ENCODE measurements at regions not wholly inside any gene's neighbourhood (a gene's known extent, or its start where the extent isn't known, plus 50 kb on each side); places are given as distances from the start of the nearest gene placed in this dataset.

DNA sequence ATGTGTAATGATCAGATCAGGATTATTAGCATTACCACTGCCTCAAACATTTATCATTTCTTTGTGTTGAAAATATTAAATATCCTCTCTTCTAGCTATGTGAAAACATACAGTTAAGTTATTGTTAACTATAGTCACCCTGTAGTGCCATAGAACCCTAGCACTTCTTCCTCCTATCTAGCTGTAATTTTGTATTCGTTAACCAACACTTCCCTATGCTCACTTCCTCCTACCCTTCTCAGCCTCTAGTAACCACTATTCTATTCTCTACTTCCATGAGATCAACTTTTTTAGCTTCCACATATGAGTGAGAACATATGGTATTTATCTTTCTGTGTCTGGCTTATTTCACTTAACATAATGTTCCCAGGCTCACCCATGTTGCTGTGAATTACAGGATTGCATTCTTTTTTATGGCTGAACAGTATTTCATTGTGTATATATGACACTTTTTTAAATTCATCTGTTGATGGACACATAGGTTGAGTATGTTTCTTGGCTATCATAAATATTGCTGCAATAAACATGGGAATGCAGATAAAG is 132.7 kb upstream of the RHOBTB1 start:
- Histone ChIP-seq H3K36me3 (ENCODE audit: insufficient read depth in 1 of 2, low read depth in 1 of 2) (no peaks in the 10 kb centered on the region), H3K27ac (no peak overlapping the region), H3K9me3 (no peaks in the 10 kb centered on the region), H3K4me3 (no peak overlapping the region), H3K27me3 (ENCODE audit: insufficient read depth in 3 of 3, low read length in 2 of 3) (no peaks in the 10 kb centered on the region), H3K4me1 (no peaks in the 10 kb centered on the region)
- DNase-seq = no peak
- WGBS, 3 donors = 88 to 89% (median 89%) methylated on average over 1 of the region's 1 CpG
- TF ChIP-seq, protein P1, sequence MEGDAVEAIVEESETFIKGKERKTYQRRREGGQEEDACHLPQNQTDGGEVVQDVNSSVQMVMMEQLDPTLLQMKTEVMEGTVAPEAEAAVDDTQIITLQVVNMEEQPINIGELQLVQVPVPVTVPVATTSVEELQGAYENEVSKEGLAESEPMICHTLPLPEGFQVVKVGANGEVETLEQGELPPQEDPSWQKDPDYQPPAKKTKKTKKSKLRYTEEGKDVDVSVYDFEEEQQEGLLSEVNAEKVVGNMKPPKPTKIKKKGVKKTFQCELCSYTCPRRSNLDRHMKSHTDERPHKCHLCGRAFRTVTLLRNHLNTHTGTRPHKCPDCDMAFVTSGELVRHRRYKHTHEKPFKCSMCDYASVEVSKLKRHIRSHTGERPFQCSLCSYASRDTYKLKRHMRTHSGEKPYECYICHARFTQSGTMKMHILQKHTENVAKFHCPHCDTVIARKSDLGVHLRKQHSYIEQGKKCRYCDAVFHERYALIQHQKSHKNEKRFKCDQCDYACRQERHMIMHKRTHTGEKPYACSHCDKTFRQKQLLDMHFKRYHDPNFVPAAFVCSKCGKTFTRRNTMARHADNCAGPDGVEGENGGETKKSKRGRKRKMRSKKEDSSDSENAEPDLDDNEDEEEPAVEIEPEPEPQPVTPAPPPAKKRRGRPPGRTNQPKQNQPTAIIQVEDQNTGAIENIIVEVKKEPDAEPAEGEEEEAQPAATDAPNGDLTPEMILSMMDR (IDR thresholded peaks at IDR 0.05) = no peak
- intact Hi-C loops (cut with DNase I) = no loop called here
- ATAC-seq = no peak

DNA sequence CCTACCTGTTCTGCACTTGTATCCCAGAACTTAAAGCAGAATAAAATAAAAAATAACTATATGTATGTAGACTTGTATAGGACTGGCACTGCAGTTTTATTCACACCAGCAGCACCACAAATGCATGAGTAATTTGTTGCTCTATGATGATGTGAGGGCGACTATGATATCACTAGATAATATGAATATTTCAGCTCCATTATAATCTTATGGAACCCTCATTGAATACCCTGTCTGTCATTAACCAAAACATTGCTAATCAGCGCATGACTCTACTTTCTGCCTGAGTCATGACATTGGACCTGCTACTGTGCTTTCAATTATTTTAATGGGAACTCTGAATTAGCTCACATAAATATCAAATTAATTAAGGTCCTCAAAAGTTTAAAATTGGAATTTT is 129.4 kb upstream of the RHOBTB1 start:
- Histone ChIP-seq H3K27me3 (ENCODE audit: insufficient read depth in 3 of 3, low read length in 2 of 3) (no peaks in the 10 kb centered on the region), H3K4me3 (no peak overlapping the region), H3K36me3 (ENCODE audit: insufficient read depth in 1 of 2, low read depth in 1 of 2) (no peaks in the 10 kb centered on the region), H3K4me1 (peaks cover 4% of the 10 kb centered on the region), H3K9me3 (no peaks in the 10 kb centered on the region), H3K27ac (no peak overlapping the region)
- intact Hi-C loops (cut with DNase I) = no loop called here
- DNase-seq (no peak), ATAC-seq (no peak)
- TF ChIP-seq, protein P1 (IDR thresholded peaks at IDR 0.05) = no peak
- WGBS, 3 donors = 92 to 94% (median 94%) methylated on average over 2 of the region's 2 CpGs

DNA sequence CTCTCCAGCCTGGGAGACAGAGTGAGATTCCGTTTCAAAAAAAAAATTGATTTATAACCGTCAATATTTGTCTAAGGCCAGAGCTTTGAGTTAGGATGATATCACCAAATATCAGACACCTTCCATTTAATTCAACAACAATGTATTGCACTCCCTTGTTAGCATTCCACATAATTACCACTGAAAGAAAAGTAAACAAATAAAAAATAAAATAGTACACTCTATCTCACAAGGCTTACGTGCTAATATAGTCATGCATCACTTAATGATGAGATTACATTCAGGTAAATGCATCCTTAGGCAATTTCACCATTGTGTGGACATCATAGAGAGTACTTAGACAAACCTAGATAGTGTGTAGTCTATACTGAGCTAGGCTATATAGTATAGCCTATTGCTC is 127.6 kb upstream of the RHOBTB1 start:
- intact Hi-C loops (cut with DNase I) = no loop called here
- Histone ChIP-seq H3K36me3 (ENCODE audit: insufficient read depth in 1 of 2, low read depth in 1 of 2) (no peaks in the 10 kb centered on the region), H3K9me3 (no peaks in the 10 kb centered on the region), H3K27me3 (ENCODE audit: insufficient read depth in 3 of 3, low read length in 2 of 3) (peaks cover 0 to 1% (median 0%) of the 10 kb centered on the region in 3 donors), H3K4me3 (no peak overlapping the region), H3K4me1 (peaks cover 8% of the 10 kb centered on the region), H3K27ac (no peak overlapping the region)
- DNase-seq (no peak), ATAC-seq (no peak)
- TF ChIP-seq, protein P1 (IDR thresholded peaks at IDR 0.05) = no peak
- WGBS, 3 donors = 93 to 100% (median 98%) methylated on average over 3 of the region's 3 CpGs

DNA sequence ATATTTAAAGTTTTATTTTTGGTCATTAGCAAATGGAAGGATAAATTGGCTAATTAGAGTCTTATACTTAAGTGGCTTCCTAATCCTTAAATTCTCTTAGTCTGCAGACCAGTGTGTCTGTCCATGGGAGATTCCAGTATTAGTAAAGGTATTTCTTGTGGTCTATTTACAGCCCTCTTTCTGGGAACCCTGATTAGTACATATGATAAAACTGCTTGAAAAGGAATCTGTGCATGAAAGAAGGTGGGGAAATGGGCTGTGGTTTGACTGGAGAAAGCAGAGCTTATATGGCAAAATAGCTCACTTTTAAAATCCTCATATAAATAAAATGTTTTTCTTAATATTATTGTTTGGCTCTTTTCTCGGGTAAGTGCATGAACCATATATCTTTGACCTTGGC is 124.5 kb upstream of the RHOBTB1 start:
- intact Hi-C loops (cut with DNase I) = no loop called here
- H3K27me3 ChIP-seq (ENCODE audit: insufficient read depth in 3 of 3, low read length in 2 of 3) = peaks cover 0 to 1% (median 0%) of the 10 kb centered on the region in 3 donors
- DNase-seq (no peak), ATAC-seq (no peak)
- H3K4me1 ChIP-seq = peaks cover 8% of the 10 kb centered on the region
- no peaks in the 10 kb centered on the region for H3K36me3 ChIP-seq (ENCODE audit: insufficient read depth in 1 of 2, low read depth in 1 of 2)
- 42 to 52% (median 45%) methylated on average over 1 of the region's 1 CpG for WGBS, 3 donors
- H3K27ac ChIP-seq = no peak overlapping the region
- TF ChIP-seq, protein P1 (IDR thresholded peaks at IDR 0.05) = no peak
- no peaks in the 10 kb centered on the region for H3K9me3 ChIP-seq
- no peak overlapping the region for H3K4me3 ChIP-seq
